T-helper 2 cell treated with Interferon-gamma antibody and Interleukin-4, amounts not matched to agents 5 μg/mL and 100 μg/mL, for 36 hours (primary cell): ENCODE measurements at regions not wholly inside any gene's neighbourhood (a gene's known extent, or its start where the extent isn't known, plus 50 kb on each side); places are given as distances from the start of the nearest gene placed in this dataset.

Experiments
- DNase-seq: peaks from one replicate; pipeline ENCODE4 v3.0.0; 2021; ENCODE audit warnings: low spot score
- H3K27ac Mint-ChIP-seq: one replicate; pipeline ENCODE4 v1.8.0; 2021; ENCODE audit warnings: mild to moderate bottlenecking, mixed read lengths
- H3K27me3 Mint-ChIP-seq: one replicate; pipeline ENCODE4 v1.8.0; 2021; ENCODE audit warnings: low read depth, mixed read lengths
- H3K36me3 Mint-ChIP-seq: one replicate; pipeline ENCODE4 v1.8.0; 2021; ENCODE audit warnings: low read depth, mixed read lengths
- H3K4me1 Mint-ChIP-seq: one replicate; pipeline ENCODE4 v1.8.0; 2021; ENCODE audit warnings: low read depth, mixed read lengths
- H3K4me3 Mint-ChIP-seq: one replicate; pipeline ENCODE4 v1.8.0; 2022; ENCODE audit warnings: mild to moderate bottlenecking, moderate library complexity, mixed read lengths
- H3K9me3 Mint-ChIP-seq: one replicate; pipeline ENCODE4 v1.8.0; 2021; ENCODE audit warnings: mixed read lengths

DNA sequence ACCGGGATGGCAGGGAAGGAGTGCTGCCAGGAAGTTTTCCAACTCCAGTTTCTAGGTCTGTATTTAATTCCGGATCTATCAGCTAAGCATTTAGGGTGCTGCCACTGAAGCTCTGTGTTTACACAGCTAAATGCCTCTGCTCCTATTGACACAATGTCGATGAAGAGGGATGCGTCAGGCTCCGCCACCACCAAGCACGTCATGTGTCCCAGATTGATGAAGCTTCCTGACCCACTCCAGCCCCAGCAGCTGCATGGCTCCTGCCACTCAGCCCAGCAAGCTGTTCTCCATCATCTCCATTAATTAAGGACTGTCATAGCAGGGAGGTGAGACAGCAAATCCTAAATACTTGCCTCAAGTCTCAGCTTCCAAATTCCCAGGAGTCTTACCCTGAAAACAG is 435.2 kb upstream of the ZNF507 start:
- DNase-seq = no peak
- no peak overlapping the region for H3K4me3 Mint-ChIP-seq
- no peak overlapping the region for H3K27ac Mint-ChIP-seq
- H3K4me1 Mint-ChIP-seq = no peaks in the 10 kb centered on the region
- no peaks in the 10 kb centered on the region for H3K9me3 Mint-ChIP-seq
- no peaks in the 10 kb centered on the region for H3K27me3 Mint-ChIP-seq
- H3K36me3 Mint-ChIP-seq = no peaks in the 10 kb centered on the region

DNA sequence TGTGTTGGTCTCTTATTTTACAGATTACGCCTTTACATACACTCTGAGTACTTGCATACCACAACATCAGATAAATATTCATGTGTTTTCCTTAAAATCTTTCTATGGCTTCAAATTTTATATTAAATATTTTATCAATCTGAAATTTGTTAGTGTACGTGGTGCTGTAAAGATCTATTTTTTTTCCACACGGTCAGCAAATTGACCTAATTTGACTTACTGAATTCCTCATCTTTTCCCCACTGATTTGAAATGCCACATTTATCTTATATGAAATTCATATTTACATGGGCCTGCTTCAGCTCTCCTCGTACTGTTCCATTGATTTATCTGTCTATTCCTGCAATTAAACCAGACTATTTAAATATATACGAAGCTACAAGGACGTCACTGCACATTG is 433.8 kb upstream of the ZNF507 start:
- DNase-seq = no peak
- Mint-ChIP-seq H3K27ac (no peak overlapping the region), H3K27me3 (no peaks in the 10 kb centered on the region), H3K36me3 (no peaks in the 10 kb centered on the region), H3K9me3 (no peaks in the 10 kb centered on the region), H3K4me3 (no peak overlapping the region), H3K4me1 (no peaks in the 10 kb centered on the region)

DNA sequence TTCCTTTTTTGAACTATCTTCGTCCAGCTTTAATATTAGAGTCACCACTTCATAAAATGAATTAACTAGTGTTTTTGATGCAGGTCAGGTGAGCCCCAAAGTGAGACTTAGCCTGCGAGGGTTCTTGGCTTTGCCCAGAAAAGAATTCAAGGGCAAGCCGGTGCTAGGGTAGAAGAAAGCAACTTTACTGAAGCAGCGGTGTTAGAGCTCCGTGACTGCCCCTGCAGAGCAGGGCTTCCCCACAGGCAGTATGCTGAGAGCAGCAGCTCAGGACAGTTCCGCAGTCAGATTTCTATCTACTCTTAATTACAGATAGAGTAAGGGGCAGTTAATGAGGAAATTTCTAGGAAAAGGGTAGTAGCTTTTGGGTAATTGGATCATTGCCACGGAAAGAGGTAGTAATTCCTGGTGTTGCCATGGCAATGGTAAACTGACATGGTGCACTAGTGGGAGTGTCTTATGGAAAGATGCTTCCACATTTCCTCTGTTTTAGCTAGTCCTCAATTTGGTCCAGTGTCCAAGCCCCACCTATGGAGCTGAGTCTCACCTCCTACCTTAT is 432.2 kb upstream of the ZNF507 start:
- H3K4me3 Mint-ChIP-seq = no peak overlapping the region

DNA sequence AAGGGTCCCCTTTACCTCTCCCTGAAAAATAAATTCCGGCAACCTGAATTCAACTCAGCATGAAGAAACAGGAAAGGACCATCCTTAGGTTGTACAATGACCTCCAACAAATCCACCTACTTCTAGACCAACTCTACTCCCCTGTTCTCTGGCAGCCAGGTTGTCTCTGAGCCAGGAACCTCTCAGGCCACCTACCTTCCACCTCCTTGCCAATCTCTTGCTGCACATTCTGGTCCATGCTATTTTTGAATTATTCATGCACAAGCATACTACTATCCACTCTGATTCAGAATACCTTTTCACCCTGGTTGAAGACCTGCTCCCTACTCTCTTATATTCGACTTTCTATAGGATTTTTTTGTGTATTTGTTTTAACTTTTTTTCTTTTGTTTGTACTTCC is 415.0 kb upstream of the ZNF507 start:
- peaks cover 10% of the 10 kb centered on the region for H3K9me3 Mint-ChIP-seq
- H3K36me3 Mint-ChIP-seq = no peaks in the 10 kb centered on the region
- no peak overlapping the region for H3K27ac Mint-ChIP-seq
- no peak for DNase-seq
- H3K4me1 Mint-ChIP-seq = no peaks in the 10 kb centered on the region
- no peak overlapping the region for H3K4me3 Mint-ChIP-seq
- no peaks in the 10 kb centered on the region for H3K27me3 Mint-ChIP-seq

More for the DNA sequence above, 432.2 kb upstream of the ZNF507 start:
- no peaks in the 10 kb centered on the region for H3K4me1 Mint-ChIP-seq
- no peak overlapping the region for H3K27ac Mint-ChIP-seq
- H3K9me3 Mint-ChIP-seq = no peaks in the 10 kb centered on the region
- no peaks in the 10 kb centered on the region for H3K27me3 Mint-ChIP-seq
- DNase-seq = no peak
- H3K36me3 Mint-ChIP-seq = no peaks in the 10 kb centered on the region

DNA sequence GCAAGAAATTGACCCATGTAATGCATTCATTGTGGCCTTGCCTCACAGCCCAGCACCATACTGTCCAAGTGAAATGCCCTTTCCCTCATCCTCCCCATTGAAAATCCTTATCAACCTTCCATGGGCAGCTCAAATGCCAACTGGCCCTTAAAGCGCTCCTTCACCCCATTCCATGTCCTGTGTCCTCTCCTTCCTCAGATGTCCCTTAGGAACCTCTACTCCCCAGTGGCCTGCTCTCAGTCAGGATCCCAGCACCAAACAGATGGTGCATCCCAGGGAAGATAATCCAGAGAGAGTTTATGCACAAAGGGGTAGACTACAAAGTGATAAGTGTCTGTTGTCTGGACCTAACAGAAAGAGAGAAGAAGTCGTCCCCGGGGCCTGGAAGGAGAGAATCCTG is 407.4 kb upstream of the ZNF507 start:
- no peaks in the 10 kb centered on the region for H3K4me1 Mint-ChIP-seq

DNA sequence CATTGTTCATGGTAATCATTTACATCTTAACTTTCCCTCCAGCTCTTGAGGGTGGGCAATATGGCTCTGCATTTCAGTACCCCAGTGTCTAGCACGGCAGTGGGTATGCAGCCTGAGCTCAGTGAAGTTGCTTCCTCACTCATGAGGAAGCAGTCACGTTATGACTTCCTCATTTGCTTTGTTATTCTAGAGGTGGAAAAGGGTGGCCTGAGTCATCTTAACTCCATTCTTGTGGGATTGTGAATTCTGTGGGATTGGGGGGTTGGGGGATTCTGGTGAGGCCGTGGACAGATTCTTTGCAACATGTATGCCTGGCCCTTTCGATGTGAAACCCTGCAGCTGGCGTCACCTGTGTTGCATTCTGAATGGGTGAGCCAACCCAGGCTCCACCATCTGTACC is 406.7 kb upstream of the ZNF507 start:
- Mint-ChIP-seq H3K4me3 (no peak overlapping the region), H3K36me3 (no peaks in the 10 kb centered on the region), H3K9me3 (peaks cover 29% of the 10 kb centered on the region), H3K27ac (no peak overlapping the region), H3K4me1 (no peaks in the 10 kb centered on the region), H3K27me3 (no peaks in the 10 kb centered on the region)
- DNase-seq = no peak

More for the DNA sequence above, 407.4 kb upstream of the ZNF507 start:
- H3K36me3 Mint-ChIP-seq = no peaks in the 10 kb centered on the region
- no peak for DNase-seq
- peaks cover 29% of the 10 kb centered on the region for H3K9me3 Mint-ChIP-seq
- no peak overlapping the region for H3K27ac Mint-ChIP-seq
- H3K4me3 Mint-ChIP-seq = no peak overlapping the region
- no peaks in the 10 kb centered on the region for H3K27me3 Mint-ChIP-seq

DNA sequence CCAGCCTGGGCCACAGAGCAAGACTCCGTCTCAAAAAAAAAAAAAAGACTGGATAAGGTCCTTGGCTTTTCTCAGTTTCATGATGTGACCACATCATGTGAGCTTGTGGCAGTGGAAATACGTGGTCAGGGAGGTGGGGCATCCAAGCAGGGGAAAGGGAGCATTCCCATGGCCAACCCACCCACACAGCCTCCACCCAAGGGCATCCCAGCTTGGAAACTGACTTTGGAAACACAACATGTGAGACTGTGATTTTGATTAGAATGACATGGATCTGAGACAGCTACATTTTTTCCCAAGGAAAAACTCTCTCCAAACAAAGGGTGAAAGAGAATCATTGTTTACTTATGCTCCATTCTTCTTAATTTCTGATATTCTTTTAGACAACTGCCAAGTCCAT is 405.0 kb upstream of the ZNF507 start:
- no peaks in the 10 kb centered on the region for H3K36me3 Mint-ChIP-seq
- no peaks in the 10 kb centered on the region for H3K27me3 Mint-ChIP-seq
- no peak overlapping the region for H3K4me3 Mint-ChIP-seq
- no peak overlapping the region for H3K27ac Mint-ChIP-seq
- H3K4me1 Mint-ChIP-seq = no peaks in the 10 kb centered on the region
- DNase-seq = no peak
- peaks cover 23% of the 10 kb centered on the region for H3K9me3 Mint-ChIP-seq

DNA sequence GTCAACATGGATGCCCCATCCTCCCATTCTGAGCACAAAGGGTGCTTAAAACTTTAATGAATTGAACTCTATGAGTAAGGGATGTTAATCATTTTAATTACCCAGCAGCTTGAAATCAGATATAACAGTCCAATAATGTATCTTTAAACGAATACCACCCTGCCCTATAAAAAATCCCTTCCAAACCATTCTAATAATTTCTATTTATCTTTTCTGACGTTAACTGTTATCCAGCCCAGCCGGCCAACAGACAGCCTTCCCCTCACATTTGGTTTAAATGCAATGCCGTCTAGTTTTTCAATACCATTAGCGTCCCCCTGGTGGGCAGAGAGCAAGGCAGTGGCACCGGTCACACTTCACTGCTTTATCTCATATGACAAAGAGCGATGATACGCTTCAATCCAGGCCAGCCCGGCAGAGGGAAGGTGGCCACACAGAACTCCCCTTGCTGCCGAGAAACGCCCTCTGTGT is 402.2 kb upstream of the ZNF507 start:
- Mint-ChIP-seq H3K36me3 (no peaks in the 10 kb centered on the region), H3K4me3 (no peak overlapping the region), H3K9me3 (peaks cover 11% of the 10 kb centered on the region), H3K27ac (no peak overlapping the region), H3K4me1 (no peaks in the 10 kb centered on the region), H3K27me3 (no peaks in the 10 kb centered on the region)
- no peak for DNase-seq

DNA sequence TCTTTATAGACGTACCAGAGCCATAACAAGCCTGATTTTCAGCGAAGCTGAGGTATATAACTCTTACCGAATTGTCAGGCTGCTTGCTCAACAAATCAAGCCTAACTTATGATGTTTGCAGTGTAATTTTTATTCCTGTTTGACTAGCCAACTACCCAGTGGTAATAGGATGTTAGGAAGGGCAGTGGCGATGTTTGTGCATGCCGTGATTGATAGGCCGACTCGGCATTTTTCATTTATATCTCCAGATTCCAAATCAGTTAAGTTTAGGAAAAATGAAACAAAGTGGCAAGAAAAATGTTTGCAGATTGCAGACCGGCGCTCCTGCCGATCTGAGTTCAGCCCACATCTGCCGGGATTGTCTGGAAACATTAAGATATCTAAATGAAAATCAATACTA is 401.6 kb upstream of the ZNF507 start:
- H3K9me3 Mint-ChIP-seq = peaks cover 7% of the 10 kb centered on the region
- H3K36me3 Mint-ChIP-seq = no peaks in the 10 kb centered on the region
- no peak overlapping the region for H3K4me3 Mint-ChIP-seq
- H3K4me1 Mint-ChIP-seq = no peaks in the 10 kb centered on the region
- H3K27me3 Mint-ChIP-seq = no peaks in the 10 kb centered on the region
- H3K27ac Mint-ChIP-seq = no peak overlapping the region
- no peak for DNase-seq

DNA sequence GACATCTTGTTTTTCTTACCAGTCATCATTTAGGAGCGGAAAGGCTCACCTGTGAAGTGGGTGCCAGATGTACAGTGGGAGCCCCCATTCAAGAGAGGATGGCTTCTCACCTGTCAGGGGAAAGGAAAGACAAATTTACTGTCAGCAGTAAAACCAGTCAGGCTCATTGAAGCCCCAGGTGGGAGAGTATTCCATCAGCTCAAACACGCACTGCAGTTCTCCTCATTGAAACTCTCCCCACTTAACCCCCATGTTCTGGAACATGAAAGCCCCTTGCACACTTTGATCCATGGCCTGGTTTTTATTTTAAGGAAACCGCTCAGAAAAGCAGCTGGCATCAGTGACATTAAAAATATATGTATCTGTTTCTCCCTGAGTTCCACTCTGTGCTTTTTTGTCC is 401.1 kb upstream of the ZNF507 start:
- no peak overlapping the region for H3K27ac Mint-ChIP-seq
- no peaks in the 10 kb centered on the region for H3K36me3 Mint-ChIP-seq
- peaks cover 4% of the 10 kb centered on the region for H3K9me3 Mint-ChIP-seq
- no peak overlapping the region for H3K4me3 Mint-ChIP-seq
- H3K27me3 Mint-ChIP-seq = no peaks in the 10 kb centered on the region
- H3K4me1 Mint-ChIP-seq = no peaks in the 10 kb centered on the region
- no peak for DNase-seq

DNA sequence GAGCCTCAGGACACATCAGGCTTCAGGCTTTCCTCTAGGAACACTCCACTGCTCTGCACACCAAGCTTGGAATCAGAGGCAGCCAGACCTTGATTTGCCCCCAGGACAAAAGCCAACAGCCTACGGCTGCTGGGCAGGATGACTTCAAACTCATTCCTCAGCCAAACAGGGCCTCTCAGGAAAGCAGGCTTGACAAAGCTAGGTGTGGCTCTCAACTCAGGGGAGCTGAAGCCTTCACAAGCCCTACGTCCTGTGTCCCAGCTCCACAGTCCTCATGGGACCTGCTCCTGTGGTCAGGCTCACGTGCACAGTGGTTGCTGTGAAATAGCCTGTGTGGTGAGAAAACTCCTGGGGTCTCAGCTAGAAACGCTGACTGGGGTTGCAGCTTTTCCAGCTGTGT is 398.9 kb upstream of the ZNF507 start:
- Mint-ChIP-seq H3K27ac (no peak overlapping the region), H3K4me3 (no peak overlapping the region), H3K27me3 (no peaks in the 10 kb centered on the region), H3K9me3 (peaks cover 7% of the 10 kb centered on the region), H3K36me3 (no peaks in the 10 kb centered on the region), H3K4me1 (no peaks in the 10 kb centered on the region)
- no peak for DNase-seq

DNA sequence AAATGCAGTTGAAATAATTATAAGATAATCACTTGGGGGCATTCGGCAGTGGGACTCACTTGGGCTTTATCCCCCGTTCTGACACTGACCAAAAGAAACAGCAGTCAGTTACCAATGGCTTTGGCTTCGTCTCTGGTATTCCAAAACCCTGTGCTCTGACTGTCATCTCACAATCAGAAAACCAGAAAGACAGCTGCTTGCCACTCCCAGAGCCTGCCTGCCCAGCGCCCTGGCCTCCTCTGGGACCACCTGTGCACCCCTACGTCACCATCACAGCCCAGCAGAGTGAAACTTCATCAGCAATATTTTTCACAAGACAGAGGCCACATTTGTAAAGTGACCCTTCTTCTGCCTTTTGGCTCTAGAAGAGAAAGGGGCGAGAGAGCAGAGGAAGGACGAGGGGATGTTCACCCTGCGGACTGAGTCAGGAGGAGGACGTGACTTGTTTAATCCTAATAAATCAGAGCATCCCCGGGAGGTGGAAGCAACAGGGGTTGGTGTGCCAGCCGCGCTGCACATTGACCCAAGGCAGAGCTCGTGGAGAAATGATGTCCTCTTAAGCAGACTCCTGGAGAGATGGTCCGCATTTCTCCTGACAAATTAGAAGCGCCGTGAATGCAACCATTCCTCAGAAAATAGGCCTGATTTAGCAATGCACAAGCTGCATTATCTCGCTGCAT is 397.8 kb upstream of the ZNF507 start:
- Mint-ChIP-seq H3K9me3 (peaks cover 10% of the 10 kb centered on the region), H3K4me3 (no peak overlapping the region), H3K27ac (no peak overlapping the region), H3K27me3 (no peaks in the 10 kb centered on the region), H3K4me1 (no peaks in the 10 kb centered on the region), H3K36me3 (no peaks in the 10 kb centered on the region)
- DNase-seq = no peak

DNA sequence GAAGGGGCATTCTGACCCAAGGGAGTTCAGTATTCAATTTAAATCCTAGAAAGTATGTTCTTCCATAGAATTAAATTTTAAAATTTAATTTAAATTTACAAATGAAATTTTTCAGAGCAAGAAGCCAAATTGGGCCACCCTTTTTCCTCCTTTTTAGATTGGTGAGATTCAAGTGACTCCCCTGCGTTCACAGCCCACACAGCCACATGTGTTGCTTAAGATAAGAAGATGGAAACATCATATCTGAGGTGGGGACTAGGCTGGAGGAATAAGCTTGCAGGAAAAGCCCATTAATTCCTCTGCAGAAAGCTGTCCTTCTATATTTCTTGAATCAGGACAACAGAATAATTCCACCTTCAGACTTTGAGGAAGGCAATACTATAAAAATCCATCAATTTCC is 392.7 kb upstream of the ZNF507 start:
- Mint-ChIP-seq H3K36me3 (no peaks in the 10 kb centered on the region), H3K4me3 (no peak overlapping the region), H3K4me1 (no peaks in the 10 kb centered on the region), H3K27ac (no peak overlapping the region), H3K9me3 (peaks cover 15% of the 10 kb centered on the region), H3K27me3 (no peaks in the 10 kb centered on the region)
- no peak for DNase-seq

DNA sequence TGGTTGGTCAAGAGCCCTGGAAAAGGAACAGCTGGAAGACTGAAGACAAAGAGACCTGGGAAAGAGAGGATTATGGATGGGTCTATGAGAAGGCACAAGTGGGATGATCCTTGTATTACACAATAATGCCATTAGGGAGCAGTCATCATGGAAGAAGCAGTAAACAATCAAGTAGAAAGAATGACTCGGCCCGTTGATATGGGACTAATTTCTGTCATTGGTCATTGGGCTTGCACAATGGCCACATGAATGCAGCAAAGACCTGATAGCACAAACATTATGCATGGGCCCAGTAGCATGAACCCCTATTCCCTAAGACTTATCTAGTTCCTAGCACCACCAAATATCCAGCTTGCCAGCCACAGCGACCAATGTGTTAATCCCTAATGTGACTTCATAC is 390.3 kb upstream of the ZNF507 start:
- Mint-ChIP-seq H3K27ac (no peak overlapping the region), H3K36me3 (no peaks in the 10 kb centered on the region), H3K4me1 (no peaks in the 10 kb centered on the region), H3K27me3 (no peaks in the 10 kb centered on the region), H3K9me3 (peaks cover 16% of the 10 kb centered on the region), H3K4me3 (no peak overlapping the region)
- no peak for DNase-seq

DNA sequence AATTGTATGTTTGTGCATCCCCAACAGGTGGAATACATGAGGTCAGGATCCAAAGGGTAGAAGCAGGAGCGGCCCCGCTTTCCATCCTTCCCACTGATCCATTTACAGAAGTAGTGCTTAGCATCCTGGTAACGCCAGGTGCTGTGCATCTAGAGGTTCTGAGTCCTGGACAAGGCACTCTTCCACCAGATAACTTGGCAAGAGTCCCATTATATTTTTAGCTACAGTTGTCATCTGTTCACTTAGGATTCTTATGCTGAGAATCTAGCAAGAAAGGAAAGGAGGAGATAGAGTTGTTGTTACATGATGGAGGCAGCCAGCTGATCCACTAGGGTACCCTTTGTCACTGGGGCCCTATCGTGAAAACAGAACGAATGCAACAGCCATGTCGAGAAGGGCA is 389.5 kb upstream of the ZNF507 start:
- DNase-seq = no peak
- no peaks in the 10 kb centered on the region for H3K36me3 Mint-ChIP-seq
- H3K4me1 Mint-ChIP-seq = no peaks in the 10 kb centered on the region
- H3K9me3 Mint-ChIP-seq = peaks cover 16% of the 10 kb centered on the region
- H3K4me3 Mint-ChIP-seq = no peak overlapping the region
- H3K27ac Mint-ChIP-seq = no peak overlapping the region
- H3K27me3 Mint-ChIP-seq = no peaks in the 10 kb centered on the region
